AG04450 (cell line): ENCODE measurements at regions not wholly inside any gene's neighbourhood (a gene's known extent, or its start where the extent isn't known, plus 50 kb on each side); places are given as distances from the start of the nearest gene placed in this dataset.

Source experiments
- CTCF ChIA-PET: fragments of 300-600, 350-600 bp; formaldehyde crosslinking; extraction: SDS; loops from one replicate; lab custom pipeline; 2022; ENCODE audit warnings: antibody characterized with exemption, inconsistent platforms; lab: Charles Lee
- POLR2A ChIA-PET: fragments of 350-600 bp; formaldehyde crosslinking; extraction: SDS; loops from one replicate; lab custom pipeline; 2021; ENCODE audit warnings: antibody characterized with exemption, inconsistent platforms; lab: Yijun Ruan, JAX
- DNase-seq: peaks from one replicate; pipeline ENCODE4 v3.0.0-alpha.2; 2011; ENCODE audit warnings: low read depth, low spot score
- H3K27ac ChIP-seq: one replicate; pipeline ENCODE4 v1.5.1; 2012; ENCODE audit warnings: low read depth, low read length, control low read depth
- H3K27me3 ChIP-seq: one replicate; pipeline ENCODE4 v1.6.0; 2012; ENCODE audit warnings: low read length; ENCODE audit not compliant: control insufficient read depth, insufficient read depth
- H3K4me3 ChIP-seq: 2 replicates; pipeline ENCODE4 v1.5.1; 2011; ENCODE audit warnings: mild to moderate bottlenecking, low read depth, low read length, control low read depth
- H3K9me3 ChIP-seq: 2 replicates; pipeline ENCODE4 v1.5.1; 2012; ENCODE audit warnings: low read length; ENCODE audit not compliant: control insufficient read depth, insufficient read depth
- CTCF ChIP-seq: IDR thresholded peaks from 2 replicates; pipeline ENCODE4 v1.5.1; 2011; ENCODE audit warnings: low read depth, low read length, control low read depth, inconsistent platforms

GRCh38 chr3:16808393-16809107 is 76.2 kb upstream of the PLCL2 start:
- H3K27ac ChIP-seq: no peak overlapping the region
- CTCF ChIA-PET: no interaction called here

GRCh38 chr3:16809482-16809881 is 75.3 kb upstream of the PLCL2 start:
- CTCF ChIA-PET: interaction anchor here (0.6 kb wide), 1 partner anchor 19 kb away, joined by 3 read pairs; no protein-coding TSS in a partner anchor
- POLR2A ChIA-PET: interaction anchor here (0.7 kb wide), 1 partner anchor 41 kb away, joined by 7 read pairs; no protein-coding TSS in a partner anchor

More at GRCh38 chr3:16808393-16809107, 76.2 kb upstream of the PLCL2 start:
- POLR2A ChIA-PET: no interaction called here
- Histone ChIP-seq H3K4me3 (no peak overlapping the region), H3K27me3 (no peaks in the 10 kb centered on the region), H3K9me3 (no peaks in the 10 kb centered on the region)
- DNase-seq: no peak
- no peak for TF ChIP-seq CTCF

GRCh38 chr3:16809993-16810392 is 74.8 kb upstream of the PLCL2 start:
- no peak for TF ChIP-seq CTCF

More at GRCh38 chr3:16809482-16809881, 75.3 kb upstream of the PLCL2 start:
- H3K9me3 ChIP-seq: no peaks in the 10 kb centered on the region
- H3K27me3 ChIP-seq: no peaks in the 10 kb centered on the region
- no peak overlapping the region for H3K27ac ChIP-seq
- no peak for DNase-seq
- H3K4me3 ChIP-seq: no peak overlapping the region
- TF ChIP-seq CTCF: no peak

GRCh38 chr3:16810593-16811367 is 74.0 kb upstream of the PLCL2 start:
- H3K27me3 ChIP-seq: no peaks in the 10 kb centered on the region
- no peak for DNase-seq
- H3K9me3 ChIP-seq: no peaks in the 10 kb centered on the region
- H3K4me3 ChIP-seq: no peak overlapping the region
- H3K27ac ChIP-seq: no peak overlapping the region
- no peak for TF ChIP-seq CTCF
- ChIA-PET POLR2A (no interaction called here), CTCF (no interaction called here)

More at GRCh38 chr3:16809993-16810392, 74.8 kb upstream of the PLCL2 start:
- CTCF ChIA-PET: no interaction called here
- Histone ChIP-seq H3K4me3 (no peak overlapping the region), H3K27me3 (no peaks in the 10 kb centered on the region), H3K9me3 (no peaks in the 10 kb centered on the region), H3K27ac (no peak overlapping the region)
- DNase-seq: no peak
- POLR2A ChIA-PET: no interaction called here

- no peak overlapping the region for H3K4me3 ChIP-seq
- no peak for DNase-seq
- H3K9me3 ChIP-seq: no peaks in the 10 kb centered on the region
- ChIA-PET CTCF (no interaction called here), POLR2A (no interaction called here)
- H3K27me3 ChIP-seq: no peaks in the 10 kb centered on the region
- no peak for TF ChIP-seq CTCF
- H3K27ac ChIP-seq: no peak overlapping the region
Observed at GRCh38 chr3:16811950-16812349, 72.8 kb upstream of the PLCL2 start.
